ENCODE measurements at regions not wholly inside any gene's neighbourhood (a gene's known extent, or its start where the extent isn't known, plus 50 kb on each side); places are given as distances from the start of the nearest gene placed in this dataset.

GRCh38 chr6:81900616-81901015, 148.1 kb upstream of the TENT5A start:
- Histone ChIP-seq H3K36me3 (ENCODE audit: insufficient read depth, low read length) (no peaks in the 10 kb centered on the region), H3K4me2 (ENCODE audit: low read length) (no peak overlapping the region), H4K20me1 (ENCODE audit: insufficient read depth, low read length) (no peaks in the 10 kb centered on the region), H3K79me2 (ENCODE audit: insufficient read depth, low read depth, low read length) (no peaks in the 10 kb centered on the region), H3K9me2 (ENCODE audit: insufficient read depth, low read length) (no peaks in the 10 kb centered on the region), H3K4me3 (ENCODE audit: low read depth, low read length, poor library complexity, severe bottlenecking) (no peak overlapping the region), H2AFZ (ENCODE audit: low read length) (no peak overlapping the region), H3K27ac (ENCODE audit: low read depth, low read length, poor library complexity, severe bottlenecking) (no peak overlapping the region), H3K9me3 (ENCODE audit: low read length) (no peaks in the 10 kb centered on the region), H3K4me1 (ENCODE audit: insufficient read depth, low read length, poor library complexity, severe bottlenecking) (no peaks in the 10 kb centered on the region)
- DNase-seq (ENCODE audit: low spot score), result no peak
- POLR2A ChIA-PET, result interaction anchor here (0.5 kb wide), 1 partner anchor 9 kb away, joined by 3 read pairs; no protein-coding TSS in a partner anchor
- no TSS peak for BruUV-seq (replicated peaks)
- intact Hi-C loops (cut with micrococcal nuclease; ENCODE audit: unreplicated experiment), result no loop called here
- TF ChIP-seq CTCF (conservative IDR thresholded peaks at IDR 0.05; ENCODE audit: low read length), result no peak
- TF ChIP-seq EZH2phosphoT487 (IDR thresholded peaks at IDR 0.05; ENCODE audit: borderline replicate concordance, low read depth, low read length), result no peak
- CTCF ChIA-PET (ENCODE audit: unreplicated experiment), result no interaction called here

GRCh38 chr6:81897793-81898192, 145.3 kb upstream of the TENT5A start:
- DNase-seq (ENCODE audit: low spot score), result no peak
- no peak overlapping the region for H3K4me2 ChIP-seq (ENCODE audit: low read length)
- no peaks in the 10 kb centered on the region for H4K20me1 ChIP-seq (ENCODE audit: insufficient read depth, low read length)
- H3K9me3 ChIP-seq (ENCODE audit: low read length), result no peaks in the 10 kb centered on the region
- H3K36me3 ChIP-seq (ENCODE audit: insufficient read depth, low read length), result no peaks in the 10 kb centered on the region
- CTCF ChIA-PET (ENCODE audit: unreplicated experiment), result no interaction called here
- no peaks in the 10 kb centered on the region for H3K4me1 ChIP-seq (ENCODE audit: insufficient read depth, low read length, poor library complexity, severe bottlenecking)
- POLR2A ChIA-PET, result no interaction called here
- H2AFZ ChIP-seq (ENCODE audit: low read length), result no peak overlapping the region
- BruUV-seq (replicated peaks), result no TSS peak
- TF ChIP-seq CTCF (conservative IDR thresholded peaks at IDR 0.05; ENCODE audit: low read length), result no peak
- no peak for TF ChIP-seq EZH2phosphoT487 (IDR thresholded peaks at IDR 0.05; ENCODE audit: borderline replicate concordance, low read depth, low read length)
- no peaks in the 10 kb centered on the region for H3K79me2 ChIP-seq (ENCODE audit: insufficient read depth, low read depth, low read length)
- intact Hi-C loops (cut with micrococcal nuclease; ENCODE audit: unreplicated experiment), result no loop called here
- H3K9me2 ChIP-seq (ENCODE audit: insufficient read depth, low read length), result no peaks in the 10 kb centered on the region
- H3K4me3 ChIP-seq (ENCODE audit: low read depth, low read length, poor library complexity, severe bottlenecking), result no peak overlapping the region
- H3K27ac ChIP-seq (ENCODE audit: low read depth, low read length, poor library complexity, severe bottlenecking), result no peak overlapping the region

- ChIA-PET POLR2A (no interaction called here), CTCF (ENCODE audit: unreplicated experiment) (no interaction called here)
- no peak overlapping the region for H3K27ac ChIP-seq (ENCODE audit: low read depth, low read length, poor library complexity, severe bottlenecking)
- H4K20me1 ChIP-seq (ENCODE audit: insufficient read depth, low read length), result no peaks in the 10 kb centered on the region
- H3K4me3 ChIP-seq (ENCODE audit: low read depth, low read length, poor library complexity, severe bottlenecking), result no peak overlapping the region
- intact Hi-C loops (cut with micrococcal nuclease; ENCODE audit: unreplicated experiment), result no loop called here
- no peaks in the 10 kb centered on the region for H3K4me1 ChIP-seq (ENCODE audit: insufficient read depth, low read length, poor library complexity, severe bottlenecking)
- H3K4me2 ChIP-seq (ENCODE audit: low read length), result no peak overlapping the region
- no peak for DNase-seq (ENCODE audit: low spot score)
- H3K9me2 ChIP-seq (ENCODE audit: insufficient read depth, low read length), result no peaks in the 10 kb centered on the region
- no peaks in the 10 kb centered on the region for H3K36me3 ChIP-seq (ENCODE audit: insufficient read depth, low read length)
- no peaks in the 10 kb centered on the region for H3K9me3 ChIP-seq (ENCODE audit: low read length)
- no peak for TF ChIP-seq EZH2phosphoT487 (IDR thresholded peaks at IDR 0.05; ENCODE audit: borderline replicate concordance, low read depth, low read length)
- TF ChIP-seq CTCF (conservative IDR thresholded peaks at IDR 0.05; ENCODE audit: low read length), result no peak
- H3K79me2 ChIP-seq (ENCODE audit: insufficient read depth, low read depth, low read length), result no peaks in the 10 kb centered on the region
- H2AFZ ChIP-seq (ENCODE audit: low read length), result no peak overlapping the region
- BruUV-seq (replicated peaks), result no TSS peak
These were observed 144.3 kb upstream of the TENT5A start for GRCh38 chr6:81896525-81897503.

Data from OCI-LY7 (cell line).